NCI-H526 treated with DMSO at 0.1 percent for 48 hours (cell line): ENCODE measurements at regions not wholly inside any gene's neighbourhood (a gene's known extent, or its start where the extent isn't known, plus 50 kb on each side); places are given as distances from the start of the nearest gene placed in this dataset.
"Not testable (repeated sequence)": the region's sequence is repeated elsewhere in the genome, so short reads cannot be mapped to it uniquely, and the experiment has no call there.

Experiments used
- DNase-seq: peaks from one replicate; lab custom pipeline; 2025; lab: John Stamatoyannopoulos, UW

DNA sequence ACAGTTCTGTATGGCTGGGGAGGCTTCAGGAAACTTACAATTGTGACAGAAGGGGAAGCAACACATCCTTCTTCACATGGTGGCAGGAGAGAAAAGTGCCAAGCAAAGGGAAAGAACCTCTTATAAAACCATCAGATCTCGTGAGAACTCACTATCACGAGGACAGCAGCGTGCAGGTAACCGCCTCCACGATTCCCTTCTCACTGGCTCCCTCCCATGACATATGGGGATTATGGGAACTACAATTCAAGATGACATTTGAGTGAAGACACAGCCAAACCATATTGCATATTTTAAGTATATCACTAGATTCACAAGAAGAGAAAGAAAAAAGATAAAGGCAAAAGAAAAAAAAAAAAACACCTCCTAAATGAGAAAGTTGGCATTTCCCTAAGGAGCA, 431.9 kb upstream of the RGS17 start:
- DNase-seq, result no peak

DNA sequence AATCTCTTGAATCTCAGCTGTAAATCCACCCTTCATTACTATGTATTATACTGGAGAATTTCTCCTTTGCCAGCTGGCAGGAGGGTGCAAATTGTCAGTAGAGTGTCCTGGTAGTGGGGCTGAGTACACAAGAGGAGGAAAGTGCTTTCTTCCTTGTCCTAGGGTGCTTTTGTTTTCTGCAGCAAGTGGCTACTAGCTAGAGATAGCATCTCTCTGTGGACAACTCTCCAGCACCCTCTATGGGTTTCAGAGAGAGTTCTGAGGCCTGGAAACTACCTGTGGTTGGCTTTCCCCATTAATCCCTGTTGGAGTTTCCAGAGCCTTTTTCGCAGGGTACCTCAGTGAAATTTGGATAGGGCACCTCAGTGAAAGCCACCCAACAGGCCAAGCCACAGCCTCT, 422.5 kb upstream of the RGS17 start:
- peak; percentile 7 for DNase-seq

DNA sequence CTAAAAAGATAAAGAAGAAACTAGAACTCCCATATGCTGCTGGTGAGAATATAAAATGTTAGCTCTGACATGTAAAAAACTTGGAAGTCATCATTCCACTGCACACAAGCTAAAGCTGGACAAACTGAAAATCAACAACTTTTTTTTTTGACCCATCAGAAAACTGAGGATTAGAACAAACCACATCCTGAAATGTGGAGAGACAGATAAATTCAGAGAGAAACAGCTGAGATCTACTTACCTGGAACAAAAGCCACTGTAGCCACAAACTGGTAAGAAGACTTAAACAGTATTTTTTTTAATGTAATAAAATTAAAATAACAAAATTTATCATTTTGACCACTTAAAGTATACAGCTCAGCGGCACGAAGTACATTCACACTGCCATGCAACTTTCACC, 408.5 kb upstream of the RGS17 start:
- DNase-seq, result no peak

DNA sequence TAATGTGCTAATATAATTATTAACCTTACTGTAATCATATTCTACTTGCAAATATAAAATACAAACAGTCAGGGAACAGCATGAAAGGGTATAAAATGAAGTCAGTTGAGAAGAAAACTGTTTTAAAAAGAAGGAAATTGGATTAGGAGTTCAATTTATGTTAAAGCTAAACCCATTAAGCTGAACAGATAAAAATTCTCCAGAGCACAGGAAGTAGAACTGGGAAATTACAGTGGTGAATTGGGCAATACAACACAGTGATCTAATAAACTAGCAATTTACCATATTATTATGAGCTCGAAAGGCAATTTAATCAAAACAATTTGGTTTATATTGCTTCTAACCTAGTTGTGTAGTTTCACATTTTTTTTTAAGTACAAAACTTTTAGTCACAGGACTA, 407.4 kb upstream of the RGS17 start:
- DNase-seq, result no peak

DNA sequence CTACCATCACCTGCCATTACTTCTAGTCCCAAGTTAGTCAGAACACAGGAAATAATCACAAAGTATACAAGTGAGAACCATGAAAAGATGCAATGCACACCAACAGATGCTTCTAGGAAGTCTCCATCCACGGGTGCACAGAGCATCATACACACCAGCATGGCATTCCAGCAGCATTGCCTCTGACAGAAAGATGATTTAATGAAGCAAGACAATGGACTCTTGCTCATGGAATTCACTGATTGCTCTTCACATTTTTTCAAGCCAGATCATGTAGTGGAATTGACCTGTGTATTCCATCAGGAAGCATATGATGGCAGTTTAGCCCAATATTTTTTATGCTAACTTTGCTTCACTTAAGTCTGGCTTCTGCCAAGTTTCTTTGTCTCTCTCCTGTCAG, 406.3 kb upstream of the RGS17 start:
- DNase-seq, result no peak

DNA sequence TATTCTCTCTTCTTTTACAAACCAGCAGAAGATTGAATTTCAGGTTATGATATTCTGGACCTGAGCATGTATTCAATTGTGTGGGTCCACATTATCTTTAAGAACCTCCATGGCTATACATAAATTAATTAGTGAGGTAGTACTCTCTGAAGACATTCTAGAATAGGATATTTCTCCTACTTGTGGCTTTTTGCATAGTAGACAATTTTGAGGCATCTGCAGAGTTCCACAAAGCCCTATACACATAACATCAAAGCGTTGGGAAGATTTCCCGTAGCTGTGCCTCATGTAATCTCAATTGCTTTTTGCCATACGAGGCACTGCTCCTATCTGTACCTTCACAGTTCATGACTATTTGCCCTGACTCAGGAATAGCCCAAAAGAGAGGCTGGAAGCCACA, 395.4 kb upstream of the RGS17 start:
- DNase-seq, result no peak

DNA sequence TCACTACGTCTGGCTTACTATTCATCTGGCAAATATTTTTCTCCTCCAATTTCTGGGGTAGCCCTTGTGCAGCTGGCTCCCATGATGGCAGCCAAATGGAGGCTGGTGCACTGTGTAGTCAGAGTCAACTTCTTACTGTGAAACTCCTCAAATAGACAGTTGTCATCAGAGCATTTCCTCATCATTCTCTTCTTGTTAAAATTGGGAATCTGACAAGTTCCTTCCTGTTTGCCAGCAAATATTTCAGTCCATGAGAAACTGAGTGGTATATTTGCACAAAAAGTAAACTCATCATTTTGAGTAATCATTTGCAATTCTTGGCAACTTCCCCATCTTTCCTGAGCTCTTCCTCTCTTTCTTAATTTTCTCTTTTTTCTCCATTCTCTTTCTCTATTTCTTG, 394.9 kb upstream of the RGS17 start:
- DNase-seq, result no peak

DNA sequence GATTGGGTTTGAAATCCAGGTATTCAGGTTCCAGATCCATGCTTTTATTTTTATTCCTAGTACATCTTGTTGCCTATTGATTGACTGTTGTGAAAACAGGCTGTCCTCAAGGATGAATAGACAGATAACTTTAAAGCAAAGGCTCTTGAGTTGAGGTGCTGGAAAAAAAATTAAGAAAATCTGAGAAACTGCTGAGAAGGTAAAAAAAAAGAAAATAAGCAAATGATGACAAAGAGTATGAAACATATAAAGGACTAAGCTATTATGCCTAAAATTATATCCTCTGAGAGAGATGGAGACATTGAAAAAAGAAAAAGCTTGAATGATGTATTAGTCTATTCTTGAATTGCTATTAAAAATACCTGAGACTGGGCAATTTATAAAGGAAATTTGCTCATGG, 392.3 kb upstream of the RGS17 start:
- DNase-seq, result no peak

DNA sequence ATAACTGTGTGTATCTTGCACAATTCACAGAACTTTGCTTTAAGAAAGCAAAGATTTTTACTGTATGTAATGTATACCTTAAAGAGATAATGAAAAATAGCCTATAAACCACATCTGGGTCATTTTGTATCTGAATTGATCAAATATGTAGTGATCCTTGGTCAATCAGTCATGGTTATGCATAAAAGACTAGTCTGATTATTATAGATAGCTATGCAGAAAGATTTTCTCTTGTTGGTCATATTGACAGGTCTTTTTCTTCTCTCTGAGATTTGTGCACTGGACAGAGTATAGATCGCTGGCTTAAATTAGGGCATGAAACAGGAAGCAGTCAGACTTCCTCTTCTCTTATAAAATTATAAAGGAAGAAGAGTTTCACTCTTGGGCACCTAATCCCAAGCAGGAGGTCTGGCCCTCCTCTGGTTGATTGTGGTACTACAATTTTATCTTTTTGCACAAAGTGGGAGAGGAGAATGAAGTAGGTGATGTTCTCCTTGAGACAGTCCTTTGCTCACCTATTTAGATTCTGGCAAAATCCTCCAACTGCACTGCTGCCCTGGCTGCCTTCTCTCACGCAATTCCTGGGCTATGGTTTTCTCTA, 380.9 kb upstream of the RGS17 start:
- DNase-seq, result no peak

DNA sequence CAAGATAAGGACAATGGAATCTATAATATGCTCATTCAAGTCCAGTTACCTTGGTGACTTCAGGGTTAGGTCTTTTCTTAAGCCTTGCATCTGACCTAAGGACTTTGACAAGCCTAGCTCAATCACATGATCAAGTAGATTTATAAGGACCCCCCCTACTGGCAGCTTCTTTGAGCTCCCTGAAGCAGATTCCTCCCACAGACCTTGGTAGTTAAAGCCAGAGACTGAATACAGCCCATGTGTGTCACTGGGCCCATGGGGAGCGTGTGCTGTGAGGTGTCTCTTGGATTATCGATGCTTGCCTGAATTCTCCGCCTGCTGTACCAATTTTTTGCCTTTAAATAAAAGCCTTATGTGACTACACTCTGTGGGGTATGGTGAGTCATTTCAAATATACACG, 372.7 kb upstream of the RGS17 start:
- no peak for DNase-seq

DNA sequence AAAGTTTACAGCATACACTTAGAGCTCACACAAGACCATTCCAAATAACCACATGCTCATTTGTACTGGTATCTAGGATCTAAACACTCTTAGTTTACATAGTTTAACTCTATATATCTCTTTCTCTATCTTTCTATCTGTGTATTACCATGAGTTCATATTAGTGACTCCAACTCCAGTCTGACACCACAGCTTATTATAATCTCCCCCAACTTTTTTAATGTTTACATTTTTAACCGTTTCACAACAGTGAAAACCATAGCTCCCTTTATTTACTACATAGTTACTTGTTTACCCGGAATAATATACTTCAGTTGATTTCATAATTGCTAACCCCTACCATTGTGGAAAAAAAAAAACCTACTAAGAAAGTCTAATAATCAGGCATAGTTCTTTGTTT, 362.4 kb upstream of the RGS17 start:
- DNase-seq, result no peak

DNA sequence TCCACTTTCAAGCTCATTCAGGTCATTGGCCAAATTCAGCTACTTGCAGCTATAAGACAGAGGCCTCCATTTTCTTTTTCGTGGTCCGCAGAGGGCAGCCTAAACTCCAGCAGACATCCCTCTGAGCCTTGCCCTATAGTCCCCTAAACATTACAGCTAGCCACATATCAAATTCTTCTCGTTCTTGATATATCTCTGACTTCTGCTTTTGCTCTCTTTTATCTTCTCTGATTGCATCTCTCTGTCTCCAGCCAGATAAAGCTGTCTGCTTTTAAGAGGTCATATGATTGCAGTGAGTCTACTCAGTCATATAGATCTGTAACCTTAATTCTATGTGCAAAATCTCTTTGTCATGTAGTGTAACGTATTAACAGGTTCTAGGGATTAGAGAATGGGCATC, 358.4 kb upstream of the RGS17 start:
- no peak for DNase-seq

DNA sequence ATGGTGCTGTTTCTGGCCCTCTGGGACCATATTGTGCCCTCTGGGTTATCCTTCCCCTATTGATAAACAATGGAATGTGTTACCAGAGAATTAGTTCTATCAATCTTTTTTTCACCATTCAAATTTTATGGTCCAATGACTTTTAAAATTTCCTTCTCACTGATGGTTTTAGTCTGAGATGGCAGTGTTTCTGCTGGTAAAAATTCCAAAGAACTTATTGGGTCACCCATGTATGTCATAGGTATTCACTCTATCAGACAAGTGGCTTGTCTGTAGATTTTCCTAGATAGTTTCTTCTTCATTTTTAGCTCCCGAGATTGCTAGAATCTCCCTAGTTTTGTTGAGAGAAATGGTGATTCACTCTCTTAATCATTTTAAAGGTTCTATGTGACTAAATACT, 357.2 kb upstream of the RGS17 start:
- DNase-seq, result no peak

DNA sequence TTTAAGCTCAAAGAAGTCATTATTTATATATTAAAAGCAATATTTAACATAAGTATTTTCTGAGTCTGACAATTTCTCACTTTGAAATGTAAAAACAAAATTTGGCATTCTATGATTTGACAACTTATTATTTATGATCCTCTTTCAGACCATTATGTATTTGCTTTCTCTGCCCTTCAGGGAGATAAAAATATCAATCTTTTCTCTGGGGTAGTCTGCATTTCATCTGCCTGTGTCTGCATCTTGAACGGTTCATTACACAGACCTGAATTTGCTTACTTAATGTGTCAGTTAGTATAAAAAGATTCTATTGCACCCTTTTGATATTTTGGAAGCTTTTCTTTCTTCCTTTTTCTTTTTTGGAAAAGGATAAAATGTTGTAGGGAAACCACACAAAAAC, 354.0 kb upstream of the RGS17 start:
- peak; percentile 37 for DNase-seq

DNA sequence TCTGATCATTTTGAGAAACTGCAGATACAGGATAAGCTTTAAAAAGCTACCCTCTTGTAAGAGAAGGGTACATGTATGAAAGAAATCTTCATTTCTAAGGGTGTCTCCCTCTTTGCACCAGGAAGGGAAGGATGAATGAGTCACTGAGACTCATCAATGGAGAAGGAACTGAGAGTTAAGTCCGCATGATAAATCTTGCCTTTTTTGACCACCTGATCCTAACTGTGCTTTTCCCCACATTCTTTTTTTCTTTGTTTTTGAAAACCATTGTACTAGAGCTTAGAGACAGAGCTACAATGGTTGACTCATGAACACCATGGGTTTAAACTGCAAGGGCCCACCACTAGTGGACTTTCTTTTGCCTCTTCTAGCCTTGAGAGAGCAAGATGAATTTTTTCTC, 353.0 kb upstream of the RGS17 start:
- no peak for DNase-seq

DNA sequence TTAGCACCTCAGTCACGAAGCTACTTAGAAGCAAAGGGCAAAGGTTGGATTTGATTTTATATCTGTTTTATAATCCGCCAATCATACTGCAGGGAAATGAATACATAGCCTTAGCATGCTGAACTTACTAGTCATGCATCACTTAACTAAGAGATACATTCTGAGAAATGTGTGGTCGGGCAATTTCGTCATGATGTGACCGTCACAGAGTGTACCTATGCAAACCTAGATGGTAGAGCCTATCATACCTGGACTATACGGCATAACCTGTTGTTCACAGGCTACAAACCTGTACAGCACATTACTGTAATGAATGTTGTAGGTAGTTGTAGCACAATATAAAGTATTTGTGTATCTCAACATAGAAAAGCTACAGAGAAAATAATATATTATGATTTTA, 345.2 kb upstream of the RGS17 start:
- peak; percentile 39 for DNase-seq

DNA sequence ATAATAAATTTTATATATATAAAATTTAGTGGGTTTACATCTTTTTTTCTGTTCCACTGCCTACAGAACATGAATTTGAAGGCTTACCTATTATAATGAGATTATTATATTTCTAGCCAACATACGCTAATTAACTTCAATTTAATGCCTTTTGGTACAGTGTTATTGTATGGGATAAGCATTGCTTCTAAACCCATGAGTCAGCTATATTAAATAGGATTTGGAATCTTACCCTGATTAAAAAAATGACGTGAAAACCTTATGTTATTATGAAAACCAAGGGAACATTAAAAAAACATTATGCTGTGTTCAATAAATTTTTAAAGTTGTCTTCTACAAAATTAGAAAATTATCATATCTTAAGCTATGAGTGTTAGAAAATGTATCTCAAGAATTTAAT, 334.0 kb upstream of the RGS17 start:
- DNase-seq, result no peak

DNA sequence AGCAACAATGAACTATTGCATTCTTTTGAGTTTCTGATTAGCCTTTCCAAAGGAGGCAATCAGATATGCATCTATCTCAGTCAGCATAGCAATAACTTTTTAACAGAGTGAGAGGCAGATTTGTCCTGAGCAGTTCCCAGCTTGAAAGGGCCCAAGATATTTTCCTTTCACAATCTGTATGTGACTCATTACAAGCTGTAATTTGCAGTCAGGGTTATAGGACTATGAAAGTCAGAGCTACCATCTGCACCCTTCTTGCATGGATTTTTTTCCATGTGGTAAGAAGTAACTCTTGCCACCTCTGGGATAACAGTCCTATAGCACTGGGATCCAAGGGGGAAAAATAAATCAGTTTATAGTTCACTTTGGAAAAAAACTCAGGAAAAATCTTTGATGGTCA, 318.2 kb upstream of the RGS17 start:
- no peak for DNase-seq

DNA sequence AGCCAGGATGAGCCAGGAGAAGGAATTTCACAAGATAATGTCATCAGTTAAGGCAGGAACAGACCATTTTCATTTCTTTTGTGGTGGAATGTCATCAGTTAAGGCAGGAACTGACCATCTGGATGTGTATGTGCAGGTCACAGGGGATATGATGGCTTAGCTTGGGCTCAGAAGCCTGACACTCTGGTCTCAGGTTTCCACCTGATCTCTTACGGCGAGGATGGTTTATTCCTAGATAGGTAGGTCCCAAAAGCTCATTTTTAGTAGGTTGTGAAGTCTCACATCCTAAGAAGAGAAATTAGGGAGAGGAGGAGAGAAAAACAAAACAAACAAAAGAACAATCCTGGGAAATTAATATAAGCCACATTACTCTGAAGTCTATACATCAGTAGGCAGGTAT, 311.7 kb upstream of the RGS17 start:
- not testable (repeated sequence) for DNase-seq

DNA sequence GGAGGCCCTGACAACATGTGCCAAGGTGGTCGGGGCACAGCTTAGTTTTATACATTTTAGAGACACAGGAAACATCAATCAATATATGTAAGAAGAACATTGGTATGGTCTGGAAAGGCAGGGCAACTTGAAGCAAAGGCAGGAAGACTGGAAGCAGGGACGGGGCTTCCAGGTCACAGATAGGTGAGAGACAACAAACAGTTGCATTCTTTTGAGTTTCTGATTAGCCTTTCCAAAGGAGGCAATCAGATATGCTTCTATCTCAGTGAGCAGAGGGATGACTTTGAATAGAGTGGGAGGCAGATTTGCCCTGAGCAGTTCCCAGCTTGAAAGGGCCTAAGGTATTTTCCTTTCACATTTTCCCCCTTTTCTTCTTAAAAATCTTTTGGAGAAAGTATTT, 311.0 kb upstream of the RGS17 start:
- no peak for DNase-seq

DNA sequence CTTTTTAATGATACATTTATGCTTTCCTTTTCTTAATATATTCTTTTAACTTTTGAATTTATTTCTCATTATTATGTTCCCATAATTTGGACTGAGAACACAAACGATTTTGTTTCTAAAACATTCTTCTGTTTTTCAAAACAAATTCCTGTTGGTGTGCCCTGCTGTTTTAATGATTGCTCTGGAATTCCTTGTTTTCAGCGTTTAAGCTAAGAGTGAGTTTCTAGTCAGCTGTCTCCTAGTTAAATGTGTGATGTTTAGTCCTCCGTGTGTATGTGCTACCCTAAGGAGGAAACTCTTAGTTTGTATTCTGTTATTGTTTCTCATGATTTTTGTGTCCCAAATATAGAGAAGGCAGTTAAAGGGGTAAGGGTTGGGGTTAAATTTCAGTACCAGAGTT, 306.1 kb upstream of the RGS17 start:
- no peak for DNase-seq

DNA sequence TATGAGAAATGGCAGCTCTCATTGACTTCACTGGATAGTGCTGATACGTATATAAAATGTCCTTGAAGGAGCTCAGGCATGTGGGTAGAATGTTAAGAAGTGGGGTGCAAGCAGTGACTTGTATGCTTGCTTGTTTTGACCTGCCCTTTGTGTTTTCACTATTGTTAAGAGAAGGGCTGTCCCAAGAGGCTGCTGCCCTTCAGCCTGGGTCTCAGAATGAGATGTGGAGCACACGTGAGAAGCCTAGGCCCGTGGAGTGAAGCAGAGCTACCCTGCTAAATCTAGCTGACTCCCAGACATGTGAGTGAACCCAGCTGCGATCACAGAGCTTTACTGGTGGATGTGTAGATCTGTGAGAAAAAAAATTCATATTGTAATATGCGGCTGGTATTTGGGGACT, 305.3 kb upstream of the RGS17 start:
- no peak for DNase-seq

DNA sequence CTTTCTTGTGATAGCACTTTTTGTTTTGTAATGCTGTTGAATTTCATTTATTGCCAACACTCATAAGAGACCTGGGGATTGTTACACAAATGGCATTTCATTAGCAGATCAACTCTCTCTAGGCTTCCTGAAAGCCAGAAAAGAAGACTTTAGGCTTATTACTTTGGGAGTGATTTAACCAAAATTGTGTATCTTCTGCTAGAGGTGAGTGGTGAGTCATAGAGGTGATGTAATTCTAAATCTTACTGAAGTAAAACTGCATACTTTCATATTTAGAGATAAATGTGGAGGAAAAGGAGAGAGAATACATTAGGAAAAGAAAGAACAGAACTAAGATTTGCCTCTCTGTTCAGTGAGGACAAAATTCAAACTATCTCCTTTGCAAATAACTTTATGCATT, 304.7 kb upstream of the RGS17 start:
- DNase-seq, result no peak

DNA sequence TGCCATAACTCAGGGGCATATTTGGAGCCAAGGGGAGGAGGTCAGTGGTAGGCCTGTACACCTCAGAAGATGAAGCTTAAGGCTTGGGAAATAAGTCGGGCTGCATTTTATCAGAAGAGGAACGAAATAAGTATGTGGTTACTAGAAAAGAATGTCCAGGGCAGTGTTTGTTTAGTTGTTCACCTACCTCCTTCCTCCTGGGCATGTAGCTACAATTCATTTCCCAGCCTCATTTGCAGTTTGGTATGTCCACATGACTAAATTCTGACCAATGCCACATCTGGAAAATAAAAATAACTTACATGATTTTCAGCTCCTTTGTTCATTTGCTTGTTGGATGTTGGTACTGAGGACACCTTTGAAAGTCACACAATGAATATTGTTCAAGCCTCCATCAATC, 294.5 kb upstream of the RGS17 start:
- no peak for DNase-seq
